IMR-90 (cell line): ENCODE measurements at regions not wholly inside any gene's neighbourhood (a gene's known extent, or its start where the extent isn't known, plus 50 kb on each side); places are given as distances from the start of the nearest gene placed in this dataset.
"Not testable (repeated sequence)": the region's sequence is repeated elsewhere in the genome, so short reads cannot be mapped to it uniquely, and the experiment has no call there.

Experiments
- ATAC-seq: fragments of 200-7000 bp; cut with Tn5 transposase; 2 replicates; pipeline ENCODE4 v1.9.1; 2020; ENCODE audit warnings: low read depth, mild to moderate bottlenecking, moderate library complexity
- BruUV-seq: library from RNA; stranded (reverse); fragments of 400-500 nt; replicated peaks from 2 replicates; lab custom pipeline; 2021; lab: Mats Ljungman, UMichigan
- CTCF ChIA-PET: fragments of 300-600 bp; formaldehyde crosslinking; extraction: SDS; loops from one replicate; lab custom pipeline; 2021; ENCODE audit warnings: antibody characterized with exemption; lab: Yijun Ruan, JAX
- POLR2A ChIA-PET: fragments of 300-600 bp; sonication (Branson Sonifier 250); formaldehyde crosslinking; loops from one replicate; lab custom pipeline; 2022; ENCODE audit warnings: antibody characterized with exemption; ENCODE audit not compliant: unreplicated experiment; lab: Charles Lee
- DNase-seq: peaks from one replicate; pipeline ENCODE4 v3.0.0; 2013
- H2AFZ ChIP-seq: replicated peaks from 2 replicates; pipeline ENCODE3; 2013; ENCODE audit warnings: low read length, mild to moderate bottlenecking; ENCODE audit not compliant: poor library complexity
- H2AK5ac ChIP-seq: 2 replicates; pipeline ENCODE4 v1.6.1; 2013; ENCODE audit warnings: low read depth, low read length, inconsistent platforms
- H2AK9ac ChIP-seq: replicated peaks from 2 replicates; pipeline ENCODE3; 2013; ENCODE audit warnings: mild to moderate bottlenecking, low read depth, low read length, moderate library complexity; ENCODE audit not compliant: poor library complexity
- H2BK120ac ChIP-seq: 2 replicates; pipeline ENCODE4 v1.6.1; 2013; ENCODE audit warnings: low read depth, low read length, inconsistent platforms
- H2BK15ac ChIP-seq: 3 replicates; pipeline ENCODE4 v1.6.1; 2013; ENCODE audit warnings: low read depth, low read length, inconsistent platforms
- H2BK20ac ChIP-seq: 2 replicates; pipeline ENCODE4 v1.6.1; 2013; ENCODE audit warnings: low read depth, mild to moderate bottlenecking, inconsistent platforms, low read length, moderate library complexity
- H2BK5ac ChIP-seq: 2 replicates; pipeline ENCODE4 v1.6.1; 2013; ENCODE audit warnings: mild to moderate bottlenecking, low read depth, low read length, inconsistent platforms; ENCODE audit not compliant: poor library complexity, severe bottlenecking
- H3K14ac ChIP-seq: replicated peaks from 2 replicates; pipeline ENCODE4 v1.6.1; 2013; ENCODE audit warnings: low read depth, low read length, inconsistent platforms
- H3K18ac ChIP-seq: 2 replicates; pipeline ENCODE4 v1.6.1; 2013; ENCODE audit warnings: low read depth, low read length, control low read depth
- H3K23ac ChIP-seq: 2 replicates; pipeline ENCODE4 v1.6.1; 2013; ENCODE audit warnings: low read depth, low read length, inconsistent platforms
- H3K27ac ChIP-seq: 2 replicates; pipeline ENCODE4 v1.5.1; 2013; ENCODE audit warnings: mild to moderate bottlenecking, control low read depth, low read length; ENCODE audit not compliant: insufficient read depth
- H3K27me3 ChIP-seq: 2 replicates; pipeline ENCODE4 v1.6.1; 2013; ENCODE audit warnings: low read length; ENCODE audit not compliant: control insufficient read depth, insufficient read depth
- H3K36me3 ChIP-seq: 2 replicates; pipeline ENCODE4 v1.6.1; 2013; ENCODE audit warnings: low read length, mixed read lengths; ENCODE audit not compliant: control insufficient read depth, insufficient read depth
- H3K4ac ChIP-seq: 2 replicates; pipeline ENCODE4 v1.6.1; 2013; ENCODE audit warnings: low read depth, low read length, inconsistent platforms
- H3K4me1 ChIP-seq: 2 replicates; pipeline ENCODE4 v1.6.1; 2013; ENCODE audit warnings: low read length, mixed read lengths; ENCODE audit not compliant: control insufficient read depth, insufficient read depth
- H3K4me2 ChIP-seq: 2 replicates; pipeline ENCODE4 v1.6.1; 2013; ENCODE audit warnings: low read depth, mild to moderate bottlenecking, control low read depth, low read length, moderate library complexity
- H3K4me3 ChIP-seq: 2 replicates; pipeline ENCODE4 v1.5.1; 2013; ENCODE audit warnings: low read depth, mild to moderate bottlenecking, control low read depth, low read length, moderate library complexity; ENCODE audit not compliant: insufficient read depth
- H3K56ac ChIP-seq: 2 replicates; pipeline ENCODE4 v1.6.1; 2013; ENCODE audit warnings: low read length, inconsistent platforms; ENCODE audit not compliant: insufficient read depth; ENCODE audit errors: extremely low read depth
- H3K79me1 ChIP-seq, 2 experiments: 2 replicates each; pipeline ENCODE4 v1.6.1; 2013; ENCODE audit warnings: low read length in 2 of 2, inconsistent platforms in 1 of 2, low read depth in 1 of 2
- H3K9ac ChIP-seq: 2 replicates; pipeline ENCODE4 v1.6.1; 2013; ENCODE audit warnings: low read depth, low read length, control low read depth
- H3K9me1 ChIP-seq: 2 replicates; pipeline ENCODE4 v1.6.1; 2013; ENCODE audit warnings: low read length, inconsistent platforms; ENCODE audit not compliant: insufficient read depth
- H3K9me3 ChIP-seq: 2 replicates; pipeline ENCODE4 v1.6.1; 2013; ENCODE audit warnings: low read length; ENCODE audit not compliant: control insufficient read depth, insufficient read depth
- H4K20me1 ChIP-seq: 2 replicates; pipeline ENCODE4 v1.6.1; 2013; ENCODE audit warnings: low read length, inconsistent platforms; ENCODE audit not compliant: insufficient read depth
- H4K5ac ChIP-seq: 2 replicates; pipeline ENCODE4 v1.6.1; 2013; ENCODE audit warnings: mild to moderate bottlenecking, low read depth, low read length, control low read depth
- H4K8ac ChIP-seq, 2 experiments: 2 replicates each; pipeline ENCODE4 v1.6.1; 2013; ENCODE audit warnings: low read depth in 2 of 2, low read length in 2 of 2, control low read depth in 1 of 2, inconsistent platforms in 1 of 2
- H4K91ac ChIP-seq: 2 replicates; pipeline ENCODE4 v1.6.1; 2013; ENCODE audit warnings: low read depth, low read length, inconsistent platforms; ENCODE audit not compliant: insufficient read depth
- WGBS, 2 experiments: methylation state at CpG; one replicate each; pipeline versions ENCODE4 v1.1.5 to v1.1.7; 2013; ENCODE audit warnings: missing lambda C conversion rate in 2 of 2; ENCODE audit not compliant: insufficient read length in 1 of 2; ENCODE audit errors: extremely low coverage in 2 of 2; 5-methylcytosine and 5-hydroxymethylcytosine counted together
- dilution Hi-C: fragments of 300-500 bp; cut with HindIII; formaldehyde crosslinking; loops from one replicate; pipeline ENCODE4 v1.14.3; 2018; ENCODE audit warnings: low sequenced_read_pairs; ENCODE audit not compliant: unreplicated experiment
- in situ Hi-C: fragments of 300-500 bp; cut with MboI; formaldehyde crosslinking; loops from 3 replicates; pipeline ENCODE4 v1.14.3; 2019; ENCODE audit warnings: low sequenced_read_pairs, inconsistent platforms, mixed read lengths
- intact Hi-C: fragments of 100-400 bp; cut with micrococcal nuclease; formaldehyde crosslinking; loops from 2 replicates; pipeline ENCODE4 v1.10.0; 2022

DNA sequence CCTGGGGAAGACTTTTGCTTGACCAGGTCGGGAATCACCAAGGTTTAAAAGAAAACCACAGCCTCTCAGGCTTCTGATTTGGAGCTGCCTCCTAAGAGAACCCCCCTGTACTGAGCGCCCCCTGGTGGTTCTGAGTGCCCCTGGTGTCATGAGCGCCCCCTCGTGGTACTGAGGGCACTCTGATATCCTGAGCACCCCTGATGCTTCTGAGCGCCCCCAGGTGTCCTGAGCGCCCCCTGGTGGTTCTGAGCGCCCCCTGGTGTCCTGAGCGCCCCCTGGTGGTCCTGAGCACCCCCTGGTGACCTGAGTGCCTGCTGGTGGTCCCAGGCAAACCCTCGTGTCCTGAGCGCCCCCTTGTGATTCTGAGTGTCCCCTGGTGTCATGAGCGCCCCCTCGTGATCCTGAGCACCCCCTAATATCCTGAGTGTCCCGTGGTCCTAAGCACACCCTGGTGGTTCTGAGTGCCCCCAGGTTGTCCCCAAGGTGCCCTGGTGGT is 643.8 kb downstream of the TMEM121 start:
- H4K20me1 ChIP-seq, H3K14ac ChIP-seq, H3K27me3 ChIP-seq, H4K5ac ChIP-seq, H3K36me3 ChIP-seq, H3K9me1 ChIP-seq, H3K79me1 ChIP-seq, H4K91ac ChIP-seq, H2BK20ac ChIP-seq, H3K9me3 ChIP-seq, H2AFZ ChIP-seq, ATAC-seq, dilution Hi-C loops, BruUV-seq, H3K23ac ChIP-seq, H3K4me3 ChIP-seq, H2AK9ac ChIP-seq, H3K56ac ChIP-seq, H2AK5ac ChIP-seq, in situ Hi-C loops, H3K4me2 ChIP-seq, intact Hi-C loops, CTCF ChIA-PET, H3K4ac ChIP-seq, POLR2A ChIA-PET, H3K27ac ChIP-seq, H3K18ac ChIP-seq, DNase-seq, H2BK15ac ChIP-seq, H3K4me1 ChIP-seq, H2BK120ac ChIP-seq, H4K8ac ChIP-seq, H2BK5ac ChIP-seq, H3K9ac ChIP-seq: not testable (repeated sequence)
- 74% methylated on average over 4 of the region's 13 CpGs; no CpG with 5 or more reads in 1 of the 2 experiments for WGBS, 2 experiments
